ENCODE measurements at regions not wholly inside any gene's neighbourhood (a gene's known extent, or its start where the extent isn't known, plus 50 kb on each side); places are given as distances from the start of the nearest gene placed in this dataset.

GRCh38 chr11:71164186-71164585 is 88.2 kb downstream of the SHANK2 start:
- no peaks in the 10 kb centered on the region for H4K20me1 ChIP-seq (replicated peaks; ENCODE audit: control insufficient read depth, extremely low read depth, insufficient read depth, low read length)
- TF ChIP-seq EZH2 (IDR thresholded peaks at IDR 0.05; ENCODE audit: borderline replicate concordance, low read depth, low read length, severe bottlenecking) (no peak), FOS (IDR thresholded peaks at IDR 0.05; ENCODE audit: borderline replicate concordance, insufficient read depth, low read length) (no peak), JUN (IDR thresholded peaks at IDR 0.05; ENCODE audit: borderline replicate concordance, insufficient read depth, insufficient read length, low read depth) (no peak), MYC (IDR thresholded peaks at IDR 0.05; ENCODE audit: low read depth, low read length) (no peak), POLR2A (IDR thresholded peaks at IDR 0.05; ENCODE audit: low read depth, low read length) (no peak), POLR2AphosphoS5 (IDR thresholded peaks at IDR 0.05; ENCODE audit: insufficient read depth, low read depth, low read length) (no peak), GATA2 (IDR thresholded peaks at IDR 0.05; ENCODE audit: insufficient read depth, insufficient read length, low read depth, low read length) (no peak), MAX (IDR thresholded peaks at IDR 0.05; ENCODE audit: insufficient read depth, insufficient read length) (no peak), CTCF (IDR thresholded peaks at IDR 0.05; ENCODE audit: extremely low read depth in 1 of 2, insufficient read depth in 1 of 2, low read depth in 1 of 2, low read length in 2 of 2) (no peak)
- no peak overlapping the region for H3K9ac ChIP-seq (replicated peaks; ENCODE audit: extremely low read depth, insufficient read depth, low read length)
- H3K4me2 ChIP-seq (ENCODE audit: insufficient read depth, low read length): no peak overlapping the region
- intact Hi-C loops (cut with micrococcal nuclease) (no loop called here), dilution Hi-C loops (cut with MboI; ENCODE audit: extremely low pct_ligation_motif_present, low sequenced_read_pairs) (no loop called here)
- peaks cover 4% of the 10 kb centered on the region for H3K9me3 ChIP-seq (replicated peaks; ENCODE audit: control insufficient read depth, insufficient read depth, low read length)
- CTCF ChIA-PET: no interaction called here
- no peak overlapping the region for H3K4me3 ChIP-seq (replicated peaks in 1 of 3; ENCODE audit: insufficient read depth in 1 of 3, low read depth in 1 of 3, low read length in 3 of 3)
- DNase-seq (ENCODE audit: low read depth, low spot score): no peak
- no TSS peak for BruUV-seq (replicated peaks)
- H3K4me1 ChIP-seq (ENCODE audit: control insufficient read depth, extremely low read depth, insufficient read depth, low read length): no peaks in the 10 kb centered on the region
- H3K27me3 ChIP-seq (ENCODE audit: control insufficient read depth in 2 of 2, insufficient read depth in 2 of 2, low read length in 2 of 2): no peaks in the 10 kb centered on the region
- no peaks in the 10 kb centered on the region for H3K9me1 ChIP-seq (replicated peaks; ENCODE audit: control insufficient read depth, extremely low read depth, insufficient read depth, low read length)
- POLR2A ChIA-PET: no interaction called here
- H3K27ac ChIP-seq (ENCODE audit: insufficient read depth, low read depth, low read length): no peak overlapping the region
- no peaks in the 10 kb centered on the region for H3K36me3 ChIP-seq (ENCODE audit: control insufficient read depth in 2 of 2, extremely low read depth in 1 of 2, insufficient read depth in 2 of 2, low read length in 2 of 2)
- H2AFZ ChIP-seq (ENCODE audit: low read depth, low read length): no peak overlapping the region
- H3K79me2 ChIP-seq (ENCODE audit: control insufficient read depth, insufficient read depth, low read length): no peaks in the 10 kb centered on the region
- no peak for FAIRE-seq

Data from endothelial cell of umbilical vein (primary cell).